SU-DHL-6 (cell line): ENCODE measurements at regions not wholly inside any gene's neighbourhood (a gene's known extent, or its start where the extent isn't known, plus 50 kb on each side); places are given as distances from the start of the nearest gene placed in this dataset.

Experiments
- H2AFZ ChIP-seq: fragments of 200-600 bp; sonication (generic); 2 replicates; pipeline ENCODE4 v1.6.1; 2014; ENCODE audit warnings: low read depth, mild to moderate bottlenecking, moderate library complexity, mixed read lengths, antibody characterized with exemption, low read length; ENCODE audit not compliant: severe bottlenecking
- H3F3A ChIP-seq: fragments of 200-600 bp; shearing (Covaris generic); 2 replicates; pipeline ENCODE4 v1.6.0; 2016; ENCODE audit warnings: antibody characterized with exemption, mild to moderate bottlenecking; ENCODE audit not compliant: insufficient read depth
- H3K27ac ChIP-seq: fragments of 200-600 bp; sonication (generic); 2 replicates; pipeline ENCODE4 v1.5.1; 2016; ENCODE audit warnings: low read depth, mild to moderate bottlenecking, low read length, moderate library complexity, mixed read lengths
- H3K27me3 ChIP-seq: fragments of 200-600 bp; sonication (generic), shearing (Covaris generic); 2 replicates; pipeline ENCODE4 v1.6.0; 2014; ENCODE audit warnings: mild to moderate bottlenecking, low read length
- H3K36me3 ChIP-seq: fragments of 200-600 bp; sonication (generic); 2 replicates; pipeline ENCODE4 v1.6.1; 2014; ENCODE audit warnings: mild to moderate bottlenecking, low read length, mixed read lengths
- H3K4me2 ChIP-seq: fragments of 300-600, 200-600 bp; shearing (Covaris generic), sonication (generic); 2 replicates; pipeline ENCODE4 v1.6.0; 2014; ENCODE audit warnings: low read length, low read depth, mild to moderate bottlenecking; ENCODE audit not compliant: poor library complexity, severe bottlenecking
- H3K4me3 ChIP-seq: fragments of 200-600 bp; sonication (generic); 2 replicates; pipeline ENCODE4 v1.5.1; 2014; ENCODE audit warnings: antibody characterized with exemption, low read length, mild to moderate bottlenecking, mixed read lengths; ENCODE audit not compliant: insufficient read depth, poor library complexity, severe bottlenecking
- H3K79me2 ChIP-seq: fragments of 200-600 bp; sonication (generic); 2 replicates; pipeline ENCODE4 v1.6.1; 2014; ENCODE audit warnings: mild to moderate bottlenecking, low read length, moderate library complexity; ENCODE audit not compliant: insufficient read depth
- H3K9ac ChIP-seq: fragments of 200-600 bp; sonication (generic); 2 replicates; pipeline ENCODE4 v1.7.0; 2014; ENCODE audit warnings: mild to moderate bottlenecking, low read length
- H3K9me2 ChIP-seq: fragments of 200-600 bp; sonication (generic); replicated peaks from 2 replicates; pipeline ENCODE4 v1.6.1; 2014; ENCODE audit warnings: low read length; ENCODE audit not compliant: insufficient read depth
- H3K9me3 ChIP-seq: fragments of 200-600 bp; sonication (generic); 2 replicates; pipeline ENCODE4 v1.6.1; 2014; ENCODE audit warnings: low read length, mixed read lengths; ENCODE audit not compliant: insufficient read depth
- H4K20me1 ChIP-seq: fragments of 200-600 bp; sonication (generic); 2 replicates; pipeline ENCODE4 v1.6.1; 2014; ENCODE audit warnings: low read depth, mild to moderate bottlenecking, antibody characterized with exemption, low read length, moderate library complexity, mixed read lengths
- CTCF ChIP-seq: fragments of 200-600 bp; sonication (generic); IDR thresholded peaks from one replicate; pipeline ENCODE4 v1.5.1; 2017; ENCODE audit warnings: antibody characterized with exemption, mild to moderate bottlenecking, low read length, moderate library complexity; ENCODE audit not compliant: insufficient read depth, poor library complexity, severe bottlenecking
- EZH2phosphoT487 ChIP-seq: fragments of 200-600 bp; sonication (generic), shearing (Covaris generic); conservative IDR thresholded peaks from 2 replicates; pipeline ENCODE4 v1.6.1; 2018; ENCODE audit warnings: mild to moderate bottlenecking, antibody characterized with exemption, low read length, moderate library complexity, mixed read lengths

- Histone ChIP-seq H3K4me3 (no peak overlapping the region), H2AFZ (no peak overlapping the region), H3K4me2 (no peak overlapping the region), H3K9me3 (peaks cover 8% of the 10 kb centered on the region; the same call in 1 of the 2 replicates), H3K27me3 (no peaks in the 10 kb centered on the region), H3K9ac (no peak overlapping the region), H3K27ac (no peak overlapping the region), H4K20me1 (no peaks in the 10 kb centered on the region), H3K9me2 (no peaks in the 10 kb centered on the region), H3K36me3 (no peaks in the 10 kb centered on the region), H3K79me2 (no peaks in the 10 kb centered on the region), H3F3A (no peaks in the 10 kb centered on the region)
- TF ChIP-seq EZH2phosphoT487 (no peak), CTCF (no peak)
These were observed 84.8 kb downstream of the ING1 start for GRCh38 chr13:110798081-110798994.

- 0 out of 2 replicates have a peak, but pooled peaks cover 3% of the 10 kb centered on the region for H3K9me3 ChIP-seq
- H3K27me3 ChIP-seq = no peaks in the 10 kb centered on the region
- H2AFZ ChIP-seq = no peak overlapping the region
- no peak overlapping the region for H3K4me3 ChIP-seq
- TF ChIP-seq CTCF (no peak), EZH2phosphoT487 (no peak)
- H3K4me2 ChIP-seq = no peak overlapping the region
- no peaks in the 10 kb centered on the region for H3K9me2 ChIP-seq
- no peaks in the 10 kb centered on the region for H4K20me1 ChIP-seq
- H3F3A ChIP-seq = no peaks in the 10 kb centered on the region
- H3K79me2 ChIP-seq = no peaks in the 10 kb centered on the region
- no peaks in the 10 kb centered on the region for H3K36me3 ChIP-seq
- no peak overlapping the region for H3K9ac ChIP-seq
- no peak overlapping the region for H3K27ac ChIP-seq
These were observed 86.0 kb downstream of the ING1 start for GRCh38 chr13:110799246-110800236.

- Histone ChIP-seq H3K9me3 (no peaks in the 10 kb centered on the region), H3K27me3 (no peaks in the 10 kb centered on the region), H3K27ac (no peak overlapping the region), H3K79me2 (no peaks in the 10 kb centered on the region), H3K9ac (no peak overlapping the region), H2AFZ (no peak overlapping the region), H3K9me2 (no peaks in the 10 kb centered on the region), H4K20me1 (no peaks in the 10 kb centered on the region), H3K36me3 (no peaks in the 10 kb centered on the region), H3K4me2 (no peak overlapping the region), H3F3A (no peaks in the 10 kb centered on the region), H3K4me3 (no peak overlapping the region)
- TF ChIP-seq CTCF = no peak
- TF ChIP-seq EZH2phosphoT487 = no peak
These were observed 87.5 kb downstream of the ING1 start for GRCh38 chr13:110801044-110801443.
